HepG2 (cell line): ENCODE measurements at regions not wholly inside any gene's neighbourhood (a gene's known extent, or its start where the extent isn't known, plus 50 kb on each side); places are given as distances from the start of the nearest gene placed in this dataset.

ENCODE experiments used
- ATAC-seq: fragments of 200-7000 bp; cut with Tn5 transposase; 3 replicates; pipeline ENCODE4 v1.9.1; 2020; ENCODE audit warnings: mild to moderate bottlenecking, moderate library complexity
- BruUV-seq: library from RNA; stranded (reverse); fragments of 400-500 nt; replicated peaks from 2 replicates; lab custom pipeline; 2021; lab: Mats Ljungman, UMichigan
- CTCF ChIA-PET: fragments of 300-600 bp; formaldehyde crosslinking; extraction: SDS; loops from one replicate; lab custom pipeline; 2021; ENCODE audit warnings: low total read pairs, inconsistent platforms, low intra/inter-chr PET ratio; lab: Yijun Ruan, JAX
- POLR2A ChIA-PET: fragments of 350-600 bp; sonication (Branson Sonifier 250); formaldehyde crosslinking; loops from one replicate; lab custom pipeline; 2020; ENCODE audit warnings: antibody characterized with exemption, inconsistent platforms; lab: Yijun Ruan, JAX
- DNase-seq: peaks from one replicate; pipeline ENCODE4 v3.0.0-alpha.2; 2015; ENCODE audit warnings: low spot score
- FAIRE-seq: peaks from 3 replicates; lab custom pipeline; 2011; peaks lifted over from hg19 to GRCh38; lab: Jason Lieb, UNC
- H2AFZ ChIP-seq: one replicate; pipeline ENCODE4 v1.6.1; 2011; ENCODE audit warnings: low read length, inconsistent platforms
- H3K27ac ChIP-seq: fragments of 300-600 bp; 3 replicates; pipeline ENCODE4 v1.8.0; 2011; ENCODE audit warnings: mixed run types, mild to moderate bottlenecking, mixed read lengths, low read length, inconsistent platforms; ENCODE audit not compliant: insufficient read depth; ENCODE audit errors: extremely low read length
- H3K27me3 ChIP-seq, 2 experiments: fragments of 200-600 bp in 1 of 2; 2 replicates in 1 of 2; 3 replicates in 1 of 2; pipeline versions ENCODE4 v1.6.0 to v1.8.0; 2011; ENCODE audit warnings: low read length in 2 of 2, mild to moderate bottlenecking in 2 of 2, moderate library complexity in 2 of 2, inconsistent platforms in 1 of 2; ENCODE audit not compliant: insufficient read depth in 2 of 2, control insufficient read depth in 1 of 2
- H3K36me3 ChIP-seq, 2 experiments: fragments of 200-600 bp in 1 of 2; replicated peaks in 1 of 2; 2 replicates in 1 of 2; 3 replicates in 1 of 2; pipeline versions ENCODE4 v1.5.1 to v1.8.0; 2011; ENCODE audit warnings: low read length in 2 of 2, inconsistent platforms in 1 of 2; ENCODE audit not compliant: insufficient read depth in 2 of 2, control insufficient read depth in 1 of 2
- H3K4me1 ChIP-seq: 2 replicates; pipeline ENCODE4 v1.5.1; 2012; ENCODE audit warnings: low read length, inconsistent platforms; ENCODE audit not compliant: insufficient read depth
- H3K4me2 ChIP-seq: 2 replicates; pipeline ENCODE4 v1.6.0; 2011; ENCODE audit warnings: low read depth, low read length, inconsistent platforms
- H3K4me3 ChIP-seq, 3 experiments: fragments of 200-600 bp in 1 of 3; sonication (generic), shearing (Covaris generic) in 1 of 3; replicated peaks in 1 of 3; 2 replicates each; pipeline ENCODE4 v1.5.1; 2011 to 2016; ENCODE audit warnings: low read length in 3 of 3, inconsistent platforms in 2 of 3, low read depth in 2 of 3, mild to moderate bottlenecking in 2 of 3, control low read depth in 1 of 3, mixed read lengths in 1 of 3; ENCODE audit not compliant: insufficient read depth in 1 of 3
- H3K79me2 ChIP-seq: one replicate; pipeline ENCODE4 v1.6.1; 2011; ENCODE audit warnings: low read length, inconsistent platforms; ENCODE audit not compliant: insufficient read depth
- H3K9ac ChIP-seq: 2 replicates; pipeline ENCODE4 v1.6.0; 2011; ENCODE audit warnings: mild to moderate bottlenecking, low read depth, low read length, inconsistent platforms; ENCODE audit not compliant: insufficient read depth
- H3K9me3 ChIP-seq: 2 replicates; pipeline ENCODE4 v1.5.1; 2012; ENCODE audit warnings: mild to moderate bottlenecking, low read length
- H4K20me1 ChIP-seq: 2 replicates; pipeline ENCODE4 v1.6.0; 2011; ENCODE audit warnings: inconsistent platforms, mild to moderate bottlenecking, low read length, moderate library complexity; ENCODE audit not compliant: insufficient read depth
- CBX2 ChIP-seq, 2 experiments: fragments of 200-600 bp in 1 of 2; sonication (generic); formaldehyde crosslinking in 1 of 2; IDR thresholded peaks; 2 replicates each; pipeline versions ENCODE4 v1.7.0 to v1.8.1; 2018 to 2022; ENCODE audit warnings: low read depth in 2 of 2, low read length in 1 of 2, mild to moderate bottlenecking in 1 of 2, missing genetic modification reagents in 1 of 2
- EZH2 ChIP-seq: conservative IDR thresholded peaks from 2 replicates; pipeline ENCODE4 v1.6.1; 2012; ENCODE audit warnings: mild to moderate bottlenecking, low read depth, low read length, moderate library complexity
- GTF2F1 ChIP-seq: fragments of 150-350 bp; IDR thresholded peaks from 2 replicates; pipeline ENCODE4 v1.6.1; 2014; ENCODE audit warnings: low read length
- MTF2 ChIP-seq: sonication (generic); formaldehyde crosslinking; IDR thresholded peaks from 2 replicates; pipeline ENCODE4 v1.5.0; 2020; ENCODE audit warnings: missing genetic modification reagents, borderline replicate concordance
- NFYB ChIP-seq: sonication (generic); formaldehyde crosslinking; IDR thresholded peaks from 2 replicates; pipeline ENCODE4 v1.4.0; 2020; ENCODE audit warnings: missing genetic modification reagents
- NPAS2 ChIP-seq: sonication (generic); formaldehyde crosslinking; IDR thresholded peaks from 2 replicates; pipeline ENCODE4 v1.8.0; 2022; ENCODE audit warnings: mild to moderate bottlenecking, missing genetic modification reagents, borderline replicate concordance
- RBAK ChIP-seq: sonication (generic); formaldehyde crosslinking; IDR thresholded peaks from 2 replicates; pipeline ENCODE4 v1.5.1; 2020; ENCODE audit warnings: mild to moderate bottlenecking, missing genetic modification reagents
- RBM39 ChIP-seq: fragments of 200-400 bp; formaldehyde crosslinking; IDR thresholded peaks from one replicate; pipeline ENCODE4 v1.6.1; 2018; ENCODE audit warnings: antibody characterized with exemption, mild to moderate bottlenecking, low read depth, low read length; ENCODE audit not compliant: poor library complexity, severe bottlenecking
- REXO4 ChIP-seq: sonication (generic); formaldehyde crosslinking; IDR thresholded peaks from 2 replicates; pipeline ENCODE4 v1.8.0; 2022; ENCODE audit warnings: missing genetic modification reagents, mild to moderate bottlenecking, borderline replicate concordance
- RNF2 ChIP-seq: fragments of 450-650 bp; conservative IDR thresholded peaks from 2 replicates; pipeline ENCODE4 v1.6.1; 2016; ENCODE audit warnings: low read depth
- SUZ12 ChIP-seq: fragments of 150-350 bp; IDR thresholded peaks from 2 replicates; pipeline ENCODE4 v1.6.1; 2014; ENCODE audit warnings: low read depth, low read length
- ZMYM3 ChIP-seq: sonication (generic); formaldehyde crosslinking; IDR thresholded peaks from 2 replicates; pipeline ENCODE4 v1.5.1; 2020; ENCODE audit warnings: mild to moderate bottlenecking, missing genetic modification reagents
- ZNF720 ChIP-seq: sonication (generic); formaldehyde crosslinking; IDR thresholded peaks from 2 replicates; pipeline ENCODE4 v1.4.0; 2020; ENCODE audit warnings: missing genetic modification reagents
- WGBS: methylation state at CpG from one replicate; pipeline ENCODE4 v1.1.6; 2017; ENCODE audit warnings: low lambda C conversion rate; 5-methylcytosine and 5-hydroxymethylcytosine counted together
- in situ Hi-C: cut with HindIII; loops from 2 replicates; pipeline ENCODE4 v1.10.0; 2017; ENCODE audit warnings: low pct_unique_long_range_greater_than_20kb; ENCODE audit not compliant: extremely low pct_ligation_motif_present
- intact Hi-C: fragments of 100-400 bp; cut with micrococcal nuclease; formaldehyde crosslinking; loops from one replicate; pipeline ENCODE4 v1.10.0; 2022; ENCODE audit not compliant: unreplicated experiment
- TF ChIP-seq, protein P1 (sequence below): sonication (generic); formaldehyde crosslinking; IDR thresholded peaks from 2 replicates; pipeline ENCODE4 v1.5.0; 2020; ENCODE audit warnings: mild to moderate bottlenecking, missing genetic modification reagents, moderate library complexity
- TF ChIP-seq, protein P2 (sequence below): IDR thresholded peaks from 2 replicates; pipeline ENCODE4 v1.6.1; 2016; ENCODE audit warnings: control low read depth
- TF ChIP-seq, protein P3 (sequence below): sonication (generic); formaldehyde crosslinking; IDR thresholded peaks from 2 replicates; pipeline ENCODE4 v1.5.1; 2020; ENCODE audit warnings: missing genetic modification reagents, mild to moderate bottlenecking, borderline replicate concordance
- TF ChIP-seq, protein P4 (sequence below): sonication (generic); formaldehyde crosslinking; IDR thresholded peaks from 2 replicates; pipeline ENCODE4 v1.4.0; 2020; ENCODE audit warnings: missing genetic modification reagents

DNA sequence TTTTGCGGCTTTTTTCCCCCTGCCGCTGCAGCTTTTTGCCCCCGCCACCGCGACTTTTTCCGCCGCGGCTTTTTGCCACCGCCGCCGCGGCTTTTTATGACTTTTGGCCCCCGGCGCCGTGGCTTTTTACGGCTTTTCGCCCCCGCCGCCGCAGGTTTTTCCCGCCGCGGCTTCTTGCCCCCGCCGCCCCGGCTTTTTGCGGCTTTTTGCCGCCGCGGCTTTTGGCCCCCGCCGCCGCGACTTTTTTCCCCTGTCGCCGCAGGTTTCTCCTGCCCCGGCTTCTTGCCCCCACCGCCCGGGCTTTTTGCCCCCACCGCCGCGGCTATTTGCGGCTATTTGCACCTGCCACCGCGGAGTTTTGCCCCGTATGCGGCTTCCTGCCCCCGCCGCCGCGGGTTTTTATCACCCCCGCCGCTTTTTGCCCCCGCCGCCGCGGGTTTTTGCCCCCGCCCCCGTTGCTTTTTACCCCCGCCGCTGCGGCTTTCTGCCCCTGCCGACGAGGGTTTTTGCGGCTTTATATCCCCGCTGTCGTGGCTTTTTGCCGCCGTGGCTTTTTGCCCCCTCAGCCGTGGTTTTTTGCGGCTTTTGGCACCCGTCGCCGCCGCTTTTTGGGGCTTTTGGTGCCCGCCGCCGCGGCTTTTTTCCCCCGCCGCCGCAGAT lies 2750.9 kb downstream of the RPIA start:
- intact Hi-C loops: no loop called here
- 13% methylated on average over 82 of the region's 82 CpGs for WGBS
- ChIA-PET CTCF (no interaction called here), POLR2A (no interaction called here)
- no TSS peak for BruUV-seq
- H3K9me3 ChIP-seq: no peaks in the 10 kb centered on the region
- peak overlapping the region; percentile 61 for H3K4me2 ChIP-seq
- no peak overlapping the region for H3K27ac ChIP-seq
- peak overlapping the region; percentile 46 to 61 (median 60); a peak in 5 of 6 replicates for H3K4me3 ChIP-seq
- peak; percentile 60 for ATAC-seq
- H3K27me3 ChIP-seq: peaks cover 6 to 17% of the 10 kb centered on the region in 2 experiments; a peak in 3 of 5 replicates
- no peak overlapping the region for H2AFZ ChIP-seq
- no peaks in the 10 kb centered on the region for H4K20me1 ChIP-seq
- TF ChIP-seq RBM39 (peak; percentile 81), ZNF720 (CRISPR knock-in tag) (no peak), EZH2 (peak; percentile 99), NFYB (CRISPR knock-in tag) (no peak), RNF2 (peak; percentile 29; the same call in 1 of the 2 replicates), GTF2F1 (no peak), ZMYM3 (peak; percentile 21; the same call in 1 of the 2 replicates), NPAS2 (CRISPR knock-in tag) (no peak), RBAK (CRISPR knock-in tag) (no peak), SUZ12 (peak; percentile 20; the same call in 1 of the 2 replicates), REXO4 (CRISPR knock-in tag) (no peak), MTF2 (CRISPR knock-in tag) (peak; percentile 96), CBX2 (IDR thresholded peaks at IDR 0.05; ENCODE audit: low read depth, low read length) (peak; percentile 71; the same call in 1 of the 2 replicates), CBX2 (CRISPR knock-in tag; IDR thresholded peaks at IDR 0.05; ENCODE audit: low read depth) (no peak)
- TF ChIP-seq, protein P1, sequence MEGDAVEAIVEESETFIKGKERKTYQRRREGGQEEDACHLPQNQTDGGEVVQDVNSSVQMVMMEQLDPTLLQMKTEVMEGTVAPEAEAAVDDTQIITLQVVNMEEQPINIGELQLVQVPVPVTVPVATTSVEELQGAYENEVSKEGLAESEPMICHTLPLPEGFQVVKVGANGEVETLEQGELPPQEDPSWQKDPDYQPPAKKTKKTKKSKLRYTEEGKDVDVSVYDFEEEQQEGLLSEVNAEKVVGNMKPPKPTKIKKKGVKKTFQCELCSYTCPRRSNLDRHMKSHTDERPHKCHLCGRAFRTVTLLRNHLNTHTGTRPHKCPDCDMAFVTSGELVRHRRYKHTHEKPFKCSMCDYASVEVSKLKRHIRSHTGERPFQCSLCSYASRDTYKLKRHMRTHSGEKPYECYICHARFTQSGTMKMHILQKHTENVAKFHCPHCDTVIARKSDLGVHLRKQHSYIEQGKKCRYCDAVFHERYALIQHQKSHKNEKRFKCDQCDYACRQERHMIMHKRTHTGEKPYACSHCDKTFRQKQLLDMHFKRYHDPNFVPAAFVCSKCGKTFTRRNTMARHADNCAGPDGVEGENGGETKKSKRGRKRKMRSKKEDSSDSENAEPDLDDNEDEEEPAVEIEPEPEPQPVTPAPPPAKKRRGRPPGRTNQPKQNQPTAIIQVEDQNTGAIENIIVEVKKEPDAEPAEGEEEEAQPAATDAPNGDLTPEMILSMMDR (CRISPR knock-in tag): no peak
- TF ChIP-seq, protein P2, sequence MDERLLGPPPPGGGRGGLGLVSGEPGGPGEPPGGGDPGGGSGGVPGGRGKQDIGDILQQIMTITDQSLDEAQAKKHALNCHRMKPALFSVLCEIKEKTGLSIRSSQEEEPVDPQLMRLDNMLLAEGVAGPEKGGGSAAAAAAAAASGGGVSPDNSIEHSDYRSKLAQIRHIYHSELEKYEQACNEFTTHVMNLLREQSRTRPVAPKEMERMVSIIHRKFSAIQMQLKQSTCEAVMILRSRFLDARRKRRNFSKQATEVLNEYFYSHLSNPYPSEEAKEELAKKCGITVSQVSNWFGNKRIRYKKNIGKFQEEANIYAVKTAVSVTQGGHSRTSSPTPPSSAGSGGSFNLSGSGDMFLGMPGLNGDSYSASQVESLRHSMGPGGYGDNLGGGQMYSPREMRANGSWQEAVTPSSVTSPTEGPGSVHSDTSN (CRISPR knock-in tag): no peak
- TF ChIP-seq, protein P3, sequence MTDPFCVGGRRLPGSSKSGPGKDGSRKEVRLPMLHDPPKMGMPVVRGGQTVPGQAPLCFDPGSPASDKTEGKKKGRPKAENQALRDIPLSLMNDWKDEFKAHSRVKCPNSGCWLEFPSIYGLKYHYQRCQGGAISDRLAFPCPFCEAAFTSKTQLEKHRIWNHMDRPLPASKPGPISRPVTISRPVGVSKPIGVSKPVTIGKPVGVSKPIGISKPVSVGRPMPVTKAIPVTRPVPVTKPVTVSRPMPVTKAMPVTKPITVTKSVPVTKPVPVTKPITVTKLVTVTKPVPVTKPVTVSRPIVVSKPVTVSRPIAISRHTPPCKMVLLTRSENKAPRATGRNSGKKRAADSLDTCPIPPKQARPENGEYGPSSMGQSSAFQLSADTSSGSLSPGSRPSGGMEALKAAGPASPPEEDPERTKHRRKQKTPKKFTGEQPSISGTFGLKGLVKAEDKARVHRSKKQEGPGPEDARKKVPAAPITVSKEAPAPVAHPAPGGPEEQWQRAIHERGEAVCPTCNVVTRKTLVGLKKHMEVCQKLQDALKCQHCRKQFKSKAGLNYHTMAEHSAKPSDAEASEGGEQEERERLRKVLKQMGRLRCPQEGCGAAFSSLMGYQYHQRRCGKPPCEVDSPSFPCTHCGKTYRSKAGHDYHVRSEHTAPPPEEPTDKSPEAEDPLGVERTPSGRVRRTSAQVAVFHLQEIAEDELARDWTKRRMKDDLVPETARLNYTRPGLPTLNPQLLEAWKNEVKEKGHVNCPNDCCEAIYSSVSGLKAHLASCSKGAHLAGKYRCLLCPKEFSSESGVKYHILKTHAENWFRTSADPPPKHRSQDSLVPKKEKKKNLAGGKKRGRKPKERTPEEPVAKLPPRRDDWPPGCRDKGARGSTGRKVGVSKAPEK (CRISPR knock-in tag): peak; percentile 49; the same call in 1 of the 2 replicates
- TF ChIP-seq, protein P4, sequence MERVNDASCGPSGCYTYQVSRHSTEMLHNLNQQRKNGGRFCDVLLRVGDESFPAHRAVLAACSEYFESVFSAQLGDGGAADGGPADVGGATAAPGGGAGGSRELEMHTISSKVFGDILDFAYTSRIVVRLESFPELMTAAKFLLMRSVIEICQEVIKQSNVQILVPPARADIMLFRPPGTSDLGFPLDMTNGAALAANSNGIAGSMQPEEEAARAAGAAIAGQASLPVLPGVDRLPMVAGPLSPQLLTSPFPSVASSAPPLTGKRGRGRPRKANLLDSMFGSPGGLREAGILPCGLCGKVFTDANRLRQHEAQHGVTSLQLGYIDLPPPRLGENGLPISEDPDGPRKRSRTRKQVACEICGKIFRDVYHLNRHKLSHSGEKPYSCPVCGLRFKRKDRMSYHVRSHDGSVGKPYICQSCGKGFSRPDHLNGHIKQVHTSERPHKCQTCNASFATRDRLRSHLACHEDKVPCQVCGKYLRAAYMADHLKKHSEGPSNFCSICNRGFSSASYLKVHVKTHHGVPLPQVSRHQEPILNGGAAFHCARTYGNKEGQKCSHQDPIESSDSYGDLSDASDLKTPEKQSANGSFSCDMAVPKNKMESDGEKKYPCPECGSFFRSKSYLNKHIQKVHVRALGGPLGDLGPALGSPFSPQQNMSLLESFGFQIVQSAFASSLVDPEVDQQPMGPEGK (CRISPR knock-in tag): peak; percentile 51
- TF ChIP-seq, all 625 proteins: peak for 9
- no peaks in the 10 kb centered on the region for H3K36me3 ChIP-seq
- no peaks in the 10 kb centered on the region for H3K4me1 ChIP-seq
- H3K9ac ChIP-seq: no peak overlapping the region
- DNase-seq (no peak), FAIRE-seq (no peak)
- in situ Hi-C loops: no loop called here
- H3K79me2 ChIP-seq: no peaks in the 10 kb centered on the region
